ENCODE measurements at regions not wholly inside any gene's neighbourhood (a gene's known extent, or its start where the extent isn't known, plus 50 kb on each side); places are given as distances from the start of the nearest gene placed in this dataset.

- no peaks in the 10 kb centered on the region for H3K36me3 ChIP-seq (ENCODE audit: insufficient read depth, insufficient read length, low read length)
- H3K9ac ChIP-seq (ENCODE audit: insufficient read length, low read depth): no peak overlapping the region
- no peaks in the 10 kb centered on the region for H3K9me3 ChIP-seq (ENCODE audit: insufficient read depth, low read length)
- TF ChIP-seq SUZ12 (IDR thresholded peaks at IDR 0.05; ENCODE audit: extremely low read depth, insufficient read depth, insufficient read length) (no peak), YY1 (IDR thresholded peaks at IDR 0.05; ENCODE audit: insufficient read depth, insufficient read length) (no peak), ZNF274 (IDR thresholded peaks at IDR 0.05; ENCODE audit: low read depth, low read length) (no peak)
- no peak overlapping the region for H3K4me3 ChIP-seq (ENCODE audit: insufficient read length, low read depth)
- H3K4me1 ChIP-seq (ENCODE audit: insufficient read depth, insufficient read length): peaks cover 2% of the 10 kb centered on the region
- no peak for DNase-seq (ENCODE audit: low read depth, low spot score)
- no peaks in the 10 kb centered on the region for H3K27me3 ChIP-seq (ENCODE audit: insufficient read depth, insufficient read length)
These were observed 151.5 kb upstream of the SHH start for GRCh38 chr7:155963771-155964195.

GRCh38 chr7:155963356-155963755, 151.1 kb upstream of the SHH start:
- TF ChIP-seq ZNF274 (IDR thresholded peaks at IDR 0.05; ENCODE audit: low read depth, low read length): no peak
- no peak for TF ChIP-seq SUZ12 (IDR thresholded peaks at IDR 0.05; ENCODE audit: extremely low read depth, insufficient read depth, insufficient read length)
- peaks cover 2% of the 10 kb centered on the region for H3K4me1 ChIP-seq (ENCODE audit: insufficient read depth, insufficient read length)
- DNase-seq (ENCODE audit: low read depth, low spot score): no peak
- H3K36me3 ChIP-seq (ENCODE audit: insufficient read depth, insufficient read length, low read length): no peaks in the 10 kb centered on the region
- no peaks in the 10 kb centered on the region for H3K9me3 ChIP-seq (ENCODE audit: insufficient read depth, low read length)
- H3K27me3 ChIP-seq (ENCODE audit: insufficient read depth, insufficient read length): no peaks in the 10 kb centered on the region
- no peak overlapping the region for H3K9ac ChIP-seq (ENCODE audit: insufficient read length, low read depth)
- no peak overlapping the region for H3K4me3 ChIP-seq (ENCODE audit: insufficient read length, low read depth)

DNA sequence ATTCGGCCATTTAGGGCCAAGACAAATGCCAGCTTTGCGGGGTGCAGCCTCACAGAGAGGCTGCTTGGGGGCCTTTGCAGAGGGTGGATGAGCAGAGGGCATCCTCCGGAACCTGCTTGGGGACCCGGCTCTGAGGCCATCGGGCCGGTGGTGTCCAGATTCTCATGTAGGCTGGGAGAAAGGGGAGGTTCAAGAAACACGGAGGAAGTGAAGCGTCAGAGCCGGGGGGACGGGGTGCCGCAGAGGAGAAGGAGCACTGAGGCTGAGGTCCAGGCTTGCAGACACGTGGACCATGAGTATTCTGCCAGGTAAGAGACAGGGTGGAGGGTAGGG, 150.7 kb upstream of the SHH start:
- no peaks in the 10 kb centered on the region for H3K27me3 ChIP-seq (ENCODE audit: insufficient read depth, insufficient read length)
- TF ChIP-seq SUZ12 (IDR thresholded peaks at IDR 0.05; ENCODE audit: extremely low read depth, insufficient read depth, insufficient read length): no peak
- no peak for TF ChIP-seq YY1 (IDR thresholded peaks at IDR 0.05; ENCODE audit: insufficient read depth, insufficient read length)
- TF ChIP-seq ZNF274 (IDR thresholded peaks at IDR 0.05; ENCODE audit: low read depth, low read length): no peak
- no peaks in the 10 kb centered on the region for H3K9me3 ChIP-seq (ENCODE audit: insufficient read depth, low read length)
- H3K4me1 ChIP-seq (ENCODE audit: insufficient read depth, insufficient read length): peaks cover 2% of the 10 kb centered on the region
- DNase-seq (ENCODE audit: low read depth, low spot score): no peak
- H3K9ac ChIP-seq (ENCODE audit: insufficient read length, low read depth): no peak overlapping the region
- no peaks in the 10 kb centered on the region for H3K36me3 ChIP-seq (ENCODE audit: insufficient read depth, insufficient read length, low read length)
- H3K4me3 ChIP-seq (ENCODE audit: insufficient read length, low read depth): no peak overlapping the region

DNA sequence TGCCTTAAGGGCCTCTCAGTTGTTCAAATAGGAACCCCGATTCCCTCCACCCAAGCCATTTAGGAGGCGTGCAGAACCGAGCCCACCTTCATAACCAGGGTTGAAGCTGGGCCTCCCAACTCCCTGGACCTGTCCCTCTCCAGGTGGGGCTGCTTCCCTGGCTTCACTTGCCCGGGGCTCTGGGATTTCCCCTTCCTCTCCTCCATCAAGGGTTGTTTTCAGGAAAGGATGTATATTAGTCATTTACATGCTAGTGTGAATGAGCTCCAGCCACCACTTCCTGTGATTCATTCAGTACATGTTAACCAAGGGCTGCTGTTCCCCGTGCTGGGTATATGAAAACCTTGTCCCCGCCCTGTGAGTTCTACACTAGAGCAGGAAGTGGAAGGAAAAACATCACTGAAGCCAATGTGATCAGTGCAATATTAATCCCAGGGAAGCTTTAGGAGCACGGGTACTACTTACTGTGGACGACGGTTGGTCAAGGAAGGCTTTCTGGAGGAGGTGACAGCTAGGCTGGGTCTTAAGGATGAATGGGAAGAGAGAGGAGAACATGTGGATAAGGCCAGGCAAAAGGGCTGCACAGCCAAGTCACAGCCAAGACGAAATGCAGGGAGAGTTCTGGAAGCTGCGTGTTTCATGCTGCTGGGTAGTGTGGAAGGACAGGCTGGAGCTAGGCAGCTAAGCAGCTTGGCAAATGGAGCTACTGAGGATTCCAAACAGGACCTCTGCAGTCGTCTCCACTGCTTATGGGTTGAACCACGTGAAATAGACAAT, 150.1 kb upstream of the SHH start:
- Histone ChIP-seq H3K4me3 (ENCODE audit: insufficient read length, low read depth) (no peak overlapping the region), H3K27me3 (ENCODE audit: insufficient read depth, insufficient read length) (no peaks in the 10 kb centered on the region), H3K36me3 (ENCODE audit: insufficient read depth, insufficient read length, low read length) (no peaks in the 10 kb centered on the region), H3K9ac (ENCODE audit: insufficient read length, low read depth) (no peak overlapping the region), H3K9me3 (ENCODE audit: insufficient read depth, low read length) (no peaks in the 10 kb centered on the region), H3K4me1 (ENCODE audit: insufficient read depth, insufficient read length) (peaks cover 2% of the 10 kb centered on the region)
- no peak for TF ChIP-seq YY1 (IDR thresholded peaks at IDR 0.05; ENCODE audit: insufficient read depth, insufficient read length)
- TF ChIP-seq ZNF274 (IDR thresholded peaks at IDR 0.05; ENCODE audit: low read depth, low read length): no peak
- TF ChIP-seq SUZ12 (IDR thresholded peaks at IDR 0.05; ENCODE audit: extremely low read depth, insufficient read depth, insufficient read length): no peak
- DNase-seq (ENCODE audit: low read depth, low spot score): no peak

GRCh38 chr7:155961241-155962190, 149.3 kb upstream of the SHH start:
- DNase-seq (ENCODE audit: low read depth, low spot score): no peak
- Histone ChIP-seq H3K36me3 (ENCODE audit: insufficient read depth, insufficient read length, low read length) (no peaks in the 10 kb centered on the region), H3K9me3 (ENCODE audit: insufficient read depth, low read length) (no peaks in the 10 kb centered on the region), H3K4me3 (ENCODE audit: insufficient read length, low read depth) (no peak overlapping the region), H3K27me3 (ENCODE audit: insufficient read depth, insufficient read length) (no peaks in the 10 kb centered on the region), H3K4me1 (ENCODE audit: insufficient read depth, insufficient read length) (peaks cover 2% of the 10 kb centered on the region), H3K9ac (ENCODE audit: insufficient read length, low read depth) (no peak overlapping the region)
- no peak for TF ChIP-seq ZNF274 (IDR thresholded peaks at IDR 0.05; ENCODE audit: low read depth, low read length)
- TF ChIP-seq YY1 (IDR thresholded peaks at IDR 0.05; ENCODE audit: insufficient read depth, insufficient read length): no peak
- no peak for TF ChIP-seq SUZ12 (IDR thresholded peaks at IDR 0.05; ENCODE audit: extremely low read depth, insufficient read depth, insufficient read length)

GRCh38 chr7:155959894-155960293, 147.6 kb upstream of the SHH start:
- TF ChIP-seq YY1 (IDR thresholded peaks at IDR 0.05; ENCODE audit: insufficient read depth, insufficient read length) (no peak), SUZ12 (IDR thresholded peaks at IDR 0.05; ENCODE audit: extremely low read depth, insufficient read depth, insufficient read length) (no peak), ZNF274 (IDR thresholded peaks at IDR 0.05; ENCODE audit: low read depth, low read length) (no peak)
- no peak for DNase-seq (ENCODE audit: low read depth, low spot score)
- Histone ChIP-seq H3K4me3 (ENCODE audit: insufficient read length, low read depth) (no peak overlapping the region), H3K9ac (ENCODE audit: insufficient read length, low read depth) (no peak overlapping the region), H3K9me3 (ENCODE audit: insufficient read depth, low read length) (no peaks in the 10 kb centered on the region), H3K4me1 (ENCODE audit: insufficient read depth, insufficient read length) (peaks cover 2% of the 10 kb centered on the region), H3K27me3 (ENCODE audit: insufficient read depth, insufficient read length) (no peaks in the 10 kb centered on the region), H3K36me3 (ENCODE audit: insufficient read depth, insufficient read length, low read length) (no peaks in the 10 kb centered on the region)

GRCh38 chr7:155956977-155957376, 144.7 kb upstream of the SHH start:
- Histone ChIP-seq H3K27me3 (ENCODE audit: insufficient read depth, insufficient read length) (no peaks in the 10 kb centered on the region), H3K4me1 (ENCODE audit: insufficient read depth, insufficient read length) (no peaks in the 10 kb centered on the region), H3K9ac (ENCODE audit: insufficient read length, low read depth) (no peak overlapping the region), H3K36me3 (ENCODE audit: insufficient read depth, insufficient read length, low read length) (no peaks in the 10 kb centered on the region), H3K9me3 (ENCODE audit: insufficient read depth, low read length) (no peaks in the 10 kb centered on the region), H3K4me3 (ENCODE audit: insufficient read length, low read depth) (no peak overlapping the region)
- DNase-seq (ENCODE audit: low read depth, low spot score): no peak
- TF ChIP-seq SUZ12 (IDR thresholded peaks at IDR 0.05; ENCODE audit: extremely low read depth, insufficient read depth, insufficient read length) (no peak), ZNF274 (IDR thresholded peaks at IDR 0.05; ENCODE audit: low read depth, low read length) (no peak), YY1 (IDR thresholded peaks at IDR 0.05; ENCODE audit: insufficient read depth, insufficient read length) (no peak)
